Mucosa of rectum (tissue), 2 donors: ENCODE measurements at regions not wholly inside any gene's neighbourhood (a gene's known extent, or its start where the extent isn't known, plus 50 kb on each side); places are given as distances from the start of the nearest gene placed in this dataset.

Experiments
- H3K27ac ChIP-seq, 2 donors: one replicate each; pipeline ENCODE4 v1.7.0; 2013; ENCODE audit warnings: inconsistent platforms in 2 of 2, low read depth in 2 of 2, low read length in 2 of 2
- H3K27me3 ChIP-seq, 2 donors: one replicate each; pipeline ENCODE4 v1.7.0; 2013; ENCODE audit warnings: low read length in 2 of 2; ENCODE audit not compliant: control insufficient read depth in 2 of 2, insufficient read depth in 2 of 2
- H3K36me3 ChIP-seq, 2 donors: one replicate each; pipeline ENCODE4 v1.7.0; 2013; ENCODE audit warnings: low read length in 2 of 2; ENCODE audit not compliant: control insufficient read depth in 2 of 2, insufficient read depth in 2 of 2
- H3K4me1 ChIP-seq, 2 donors: one replicate each; pipeline ENCODE4 v1.7.0; 2013; ENCODE audit warnings: low read length in 2 of 2, mild to moderate bottlenecking in 1 of 2; ENCODE audit not compliant: control insufficient read depth in 2 of 2, insufficient read depth in 2 of 2
- H3K4me3 ChIP-seq, 2 donors: one replicate each; pipeline ENCODE4 v1.7.0; 2013; ENCODE audit warnings: low read length in 2 of 2
- H3K9ac ChIP-seq, 2 donors: one replicate each; pipeline ENCODE4 v1.7.0; 2013; ENCODE audit warnings: low read length in 2 of 2, low read depth in 1 of 2, mild to moderate bottlenecking in 1 of 2
- H3K9me3 ChIP-seq, 2 donors: one replicate each; pipeline ENCODE4 v1.7.0; 2013; ENCODE audit warnings: low read length in 2 of 2; ENCODE audit not compliant: control insufficient read depth in 2 of 2
- donor health status: healthy.
- donor health status: Normal muscosa, but diverticular disease.

DNA sequence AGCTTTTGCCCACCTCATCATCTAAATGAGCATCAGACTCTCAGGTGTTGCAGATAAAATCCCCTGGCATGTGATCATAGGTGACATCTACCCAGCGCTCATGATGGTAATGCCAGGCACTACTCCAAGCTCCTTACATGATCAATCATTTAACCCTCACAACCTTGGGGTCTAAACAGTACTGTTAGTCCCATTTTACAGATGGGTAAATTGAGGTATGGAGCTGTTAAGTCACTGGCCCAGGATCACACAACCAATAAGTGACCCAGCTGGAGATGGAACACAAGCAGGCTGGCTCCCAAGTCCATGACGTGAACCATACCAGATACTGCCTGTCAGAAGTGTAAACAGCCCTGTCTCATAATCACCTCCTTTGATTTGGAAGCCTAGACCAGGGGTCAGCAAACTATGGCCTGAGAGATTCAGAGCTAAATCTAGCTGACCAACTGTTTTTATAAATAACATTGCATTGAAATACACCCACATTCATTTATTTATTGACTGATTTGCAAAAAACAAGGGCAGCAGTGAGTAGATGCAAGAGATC is 79.2 kb downstream of the UNC5CL start:
- Histone ChIP-seq H3K4me3 (no peak overlapping the region), H3K9me3 (no peaks in the 10 kb centered on the region), H3K9ac (no peak overlapping the region), H3K27me3 (no peaks in the 10 kb centered on the region), H3K27ac (no peak overlapping the region), H3K4me1 (no peaks in the 10 kb centered on the region), H3K36me3 (no peaks in the 10 kb centered on the region)

DNA sequence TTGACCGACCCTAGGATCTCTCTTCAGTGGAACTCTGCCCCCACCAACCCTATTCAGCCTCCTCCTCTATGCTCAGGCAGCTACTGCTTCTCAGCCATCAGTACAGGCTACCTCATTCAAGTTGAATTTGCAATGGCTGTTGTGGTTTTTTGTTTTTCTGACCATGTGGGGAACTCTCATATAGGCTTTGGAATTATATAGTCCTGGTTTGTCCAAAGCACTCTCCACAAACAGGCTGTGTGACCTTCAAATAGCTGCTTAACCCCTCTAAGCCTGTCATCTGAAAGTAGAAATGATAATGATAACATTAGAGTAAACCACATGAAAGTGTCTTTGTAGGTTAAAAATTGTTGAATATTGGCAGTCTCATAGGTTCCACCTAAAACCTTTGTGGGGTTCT is 80.3 kb downstream of the UNC5CL start:
- Histone ChIP-seq H3K9me3 (no peaks in the 10 kb centered on the region), H3K36me3 (no peaks in the 10 kb centered on the region), H3K4me1 (no peaks in the 10 kb centered on the region), H3K9ac (no peak overlapping the region), H3K4me3 (no peak overlapping the region), H3K27me3 (peaks cover 0 to 2% of the 10 kb centered on the region in 2 donors), H3K27ac (no peak overlapping the region)

DNA sequence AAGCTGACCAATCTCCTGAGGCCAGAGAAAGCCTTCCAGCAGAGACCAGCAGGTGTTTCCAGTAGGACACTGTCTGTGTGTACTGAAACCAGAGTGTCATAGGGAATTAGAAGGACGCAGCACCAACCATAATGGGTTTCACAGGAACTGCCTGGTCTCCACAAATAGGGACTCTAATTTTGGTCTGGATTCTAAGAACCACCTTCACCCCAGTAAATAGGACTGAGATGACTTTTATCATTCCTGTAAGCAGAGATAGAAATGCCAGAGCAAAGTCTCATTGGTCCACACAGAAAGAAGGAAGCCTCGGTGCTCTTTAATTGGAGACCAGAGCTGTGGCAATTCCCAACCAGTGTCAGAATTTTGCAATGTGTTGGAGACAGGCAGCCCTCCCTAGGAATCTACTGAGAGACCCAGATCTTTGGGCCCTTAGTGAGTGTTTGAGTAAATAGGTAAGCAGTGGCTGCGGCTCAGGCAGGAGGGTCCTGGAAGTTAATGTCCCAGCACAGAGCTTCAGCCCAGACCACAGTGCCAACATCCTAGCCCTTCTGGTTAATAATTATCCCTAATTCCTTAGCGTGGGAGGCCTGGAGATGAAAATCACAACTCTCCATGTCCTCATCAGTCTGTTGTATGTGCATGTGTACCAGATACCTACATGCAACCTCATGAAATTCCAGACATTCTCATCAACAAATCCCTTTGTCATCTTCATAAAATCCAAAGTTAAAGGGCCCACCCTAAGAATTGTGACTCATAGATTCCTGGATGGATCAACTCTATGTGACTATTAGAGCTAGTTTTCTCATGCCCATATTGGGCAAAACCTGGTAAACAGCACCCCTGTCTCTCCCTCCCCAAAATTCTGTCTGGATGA is 81.2 kb downstream of the UNC5CL start:
- H3K36me3 ChIP-seq = no peaks in the 10 kb centered on the region
- H3K4me3 ChIP-seq = no peak overlapping the region
- H3K4me1 ChIP-seq = no peaks in the 10 kb centered on the region
- no peaks in the 10 kb centered on the region for H3K9me3 ChIP-seq
- H3K27ac ChIP-seq = no peak overlapping the region
- H3K27me3 ChIP-seq = peaks cover 0 to 2% of the 10 kb centered on the region in 2 donors
- no peak overlapping the region for H3K9ac ChIP-seq

DNA sequence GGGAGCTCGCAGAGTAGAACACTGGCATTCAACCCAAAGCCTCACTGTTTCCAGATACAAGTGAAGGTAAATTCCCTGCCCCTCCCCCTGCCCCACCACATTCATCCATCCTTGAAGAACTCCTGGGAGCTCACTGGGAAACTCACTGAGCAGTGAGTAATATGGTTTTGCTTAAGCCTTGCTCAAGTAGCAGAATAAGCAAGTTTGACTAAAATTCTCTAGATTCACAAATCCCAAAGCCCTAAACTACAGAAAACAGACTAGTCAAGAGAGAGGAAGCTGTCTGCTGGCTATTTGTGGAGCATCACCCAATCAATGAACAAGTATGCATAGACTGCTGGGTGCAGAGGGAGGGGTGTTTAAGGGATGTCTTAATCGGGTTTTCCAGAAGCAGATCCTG is 82.1 kb downstream of the UNC5CL start:
- Histone ChIP-seq H3K4me1 (no peaks in the 10 kb centered on the region), H3K4me3 (no peak overlapping the region), H3K27ac (no peak overlapping the region), H3K9me3 (no peaks in the 10 kb centered on the region), H3K27me3 (peaks cover 0 to 2% of the 10 kb centered on the region in 2 donors), H3K36me3 (no peaks in the 10 kb centered on the region), H3K9ac (no peak overlapping the region)

DNA sequence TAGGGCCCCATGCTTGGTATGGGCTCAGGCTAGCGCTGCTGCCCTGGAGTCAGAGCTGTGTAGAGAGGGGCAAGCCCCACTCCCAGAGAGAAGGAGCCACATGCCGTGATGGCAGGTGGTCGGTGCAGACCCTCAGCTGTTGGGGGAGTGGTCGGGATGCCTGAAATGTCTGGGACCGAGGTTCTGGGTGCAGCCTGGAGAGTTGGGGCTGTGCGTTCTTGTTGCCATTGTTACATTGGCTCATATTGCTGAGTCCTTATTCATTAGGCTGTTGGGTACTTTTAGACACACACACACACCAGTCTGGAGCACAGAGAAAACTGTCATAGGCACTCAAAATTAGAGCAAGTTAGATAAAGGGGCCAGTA is 83.9 kb downstream of the UNC5CL start:
- Histone ChIP-seq H3K27ac (no peak overlapping the region), H3K27me3 (peaks cover 0 to 2% of the 10 kb centered on the region in 2 donors), H3K9ac (no peak overlapping the region), H3K9me3 (no peaks in the 10 kb centered on the region), H3K36me3 (no peaks in the 10 kb centered on the region), H3K4me3 (no peak overlapping the region), H3K4me1 (no peaks in the 10 kb centered on the region)

DNA sequence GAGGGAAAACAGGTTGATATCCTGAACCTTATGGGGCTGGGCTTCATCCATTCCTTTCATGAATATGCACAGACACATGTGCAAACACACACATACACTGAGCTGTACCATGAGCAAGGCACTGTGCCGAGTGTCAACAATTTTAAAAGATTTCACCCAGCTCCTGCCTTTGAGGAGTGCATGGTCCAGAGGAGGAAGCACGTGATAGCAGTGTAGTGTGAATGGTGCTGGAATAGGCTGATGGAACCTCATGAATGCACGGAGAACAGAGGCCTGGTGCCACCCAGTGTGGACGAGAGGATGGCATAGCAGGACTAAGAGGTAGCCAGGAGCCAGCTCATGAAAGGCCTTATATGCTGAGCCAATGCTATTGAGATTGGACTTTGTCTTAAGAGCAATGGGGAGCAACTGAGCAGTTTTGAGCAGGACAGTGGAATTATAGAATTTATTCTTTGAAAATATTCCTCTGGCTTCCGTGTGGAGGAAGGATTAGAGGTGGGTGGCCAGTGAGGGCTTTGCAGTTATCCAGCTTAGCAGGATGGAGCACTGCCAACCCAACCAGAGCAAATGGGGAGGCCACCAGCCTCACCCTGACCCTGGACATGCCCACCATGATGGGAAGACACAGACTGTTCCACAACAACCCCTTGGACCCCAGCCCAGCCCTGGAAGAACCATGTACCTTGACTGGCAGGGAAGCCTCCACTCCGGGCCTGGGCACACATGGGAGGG is 84.4 kb downstream of the UNC5CL start:
- H3K36me3 ChIP-seq = no peaks in the 10 kb centered on the region
- H3K27me3 ChIP-seq = peaks cover 0 to 2% of the 10 kb centered on the region in 2 donors
- H3K27ac ChIP-seq = no peak overlapping the region
- no peak overlapping the region for H3K4me3 ChIP-seq
- H3K9ac ChIP-seq = no peak overlapping the region
- H3K4me1 ChIP-seq = no peaks in the 10 kb centered on the region
- no peaks in the 10 kb centered on the region for H3K9me3 ChIP-seq

DNA sequence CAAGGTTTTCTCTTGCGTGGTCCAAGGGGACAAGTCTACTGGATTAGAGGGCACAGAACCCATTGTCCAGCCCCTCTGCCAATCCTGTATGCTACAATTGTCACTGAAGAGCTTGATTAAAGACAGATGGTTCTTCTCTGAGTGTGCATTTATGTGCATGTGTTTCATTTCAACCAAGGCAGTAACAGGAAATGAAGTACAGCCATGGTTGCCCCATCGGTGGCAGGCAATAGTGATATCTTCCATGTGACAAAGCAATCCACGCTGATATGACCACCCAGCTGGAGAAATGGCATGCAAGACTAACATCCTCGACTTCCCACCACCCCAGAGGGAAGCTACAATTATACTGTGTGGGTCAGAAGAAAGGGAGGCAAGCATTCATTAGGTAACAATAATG is 85.5 kb downstream of the UNC5CL start:
- Histone ChIP-seq H3K9me3 (no peaks in the 10 kb centered on the region), H3K4me3 (no peak overlapping the region), H3K36me3 (no peaks in the 10 kb centered on the region), H3K4me1 (no peaks in the 10 kb centered on the region), H3K27me3 (peaks cover 0 to 2% of the 10 kb centered on the region in 2 donors), H3K27ac (no peak overlapping the region), H3K9ac (no peak overlapping the region)

DNA sequence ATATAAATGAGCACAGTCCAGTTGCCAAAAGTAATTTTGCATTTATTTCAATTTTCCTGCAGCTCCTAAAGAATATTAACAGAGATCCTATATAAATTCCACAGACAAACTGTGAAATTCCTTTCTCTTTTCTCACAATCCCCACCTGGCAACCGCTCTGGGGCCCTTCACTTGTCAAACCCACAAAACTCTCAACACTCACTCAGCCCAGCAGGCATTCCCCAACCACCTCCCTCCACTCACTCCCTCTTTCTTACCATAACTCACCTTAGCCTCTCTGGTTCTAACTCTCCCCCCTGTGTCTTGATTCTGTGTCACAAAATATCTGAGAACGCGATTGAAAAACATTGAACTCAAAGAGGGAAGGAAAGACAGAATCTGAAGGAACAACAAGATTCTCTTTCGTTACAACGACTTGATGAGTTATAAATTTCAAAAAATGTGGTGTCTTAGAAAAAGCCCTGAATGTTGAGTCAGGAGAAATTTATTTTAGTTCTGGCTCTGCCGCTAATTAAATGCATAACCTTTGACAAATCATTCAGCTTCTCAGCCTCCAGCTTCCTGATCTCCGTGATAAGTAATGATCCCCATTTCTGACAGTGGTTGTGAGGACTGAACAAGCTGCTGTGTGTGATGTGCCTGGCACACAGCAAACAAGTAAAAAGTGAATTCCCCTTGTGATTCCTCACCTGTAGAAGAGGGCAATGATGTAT is 87.9 kb downstream of the UNC5CL start:
- Histone ChIP-seq H3K36me3 (no peaks in the 10 kb centered on the region), H3K27me3 (peaks cover 0 to 2% of the 10 kb centered on the region in 2 donors), H3K9ac (no peak overlapping the region), H3K27ac (no peak overlapping the region), H3K4me1 (no peaks in the 10 kb centered on the region), H3K9me3 (no peaks in the 10 kb centered on the region), H3K4me3 (no peak overlapping the region)

DNA sequence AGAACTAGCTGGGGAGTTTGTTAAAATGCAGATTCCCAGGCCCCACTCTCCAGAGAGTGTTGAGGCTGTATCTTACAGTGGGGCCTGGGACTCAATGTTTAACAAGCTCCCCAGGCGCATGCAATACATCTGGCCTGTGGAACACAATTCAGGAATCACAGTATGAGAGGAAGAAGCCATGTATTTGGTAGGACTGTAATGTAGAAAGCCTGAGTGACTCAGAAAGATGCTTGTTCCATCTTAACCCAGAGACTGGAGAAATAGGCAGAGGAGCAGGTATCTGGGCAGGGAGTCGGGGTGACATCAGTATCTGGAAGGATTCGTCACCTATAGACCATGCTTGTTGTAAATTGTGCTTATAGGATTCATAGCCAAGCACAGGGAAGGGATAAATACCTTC is 90.5 kb downstream of the UNC5CL start:
- Histone ChIP-seq H3K9ac (no peak overlapping the region), H3K27ac (no peak overlapping the region), H3K27me3 (no peaks in the 10 kb centered on the region), H3K36me3 (no peaks in the 10 kb centered on the region), H3K4me1 (no peaks in the 10 kb centered on the region), H3K4me3 (no peak overlapping the region), H3K9me3 (no peaks in the 10 kb centered on the region)
